NCI-H748 treated with DMSO at 0.1 percent for 48 hours (cell line): ENCODE measurements at regions not wholly inside any gene's neighbourhood (a gene's known extent, or its start where the extent isn't known, plus 50 kb on each side); places are given as distances from the start of the nearest gene placed in this dataset.
"Not testable (repeated sequence)": the region's sequence is repeated elsewhere in the genome, so short reads cannot be mapped to it uniquely, and the experiment has no call there.

Experiments used
- DNase-seq: peaks from one replicate; lab custom pipeline; 2025; lab: John Stamatoyannopoulos, UW

DNA sequence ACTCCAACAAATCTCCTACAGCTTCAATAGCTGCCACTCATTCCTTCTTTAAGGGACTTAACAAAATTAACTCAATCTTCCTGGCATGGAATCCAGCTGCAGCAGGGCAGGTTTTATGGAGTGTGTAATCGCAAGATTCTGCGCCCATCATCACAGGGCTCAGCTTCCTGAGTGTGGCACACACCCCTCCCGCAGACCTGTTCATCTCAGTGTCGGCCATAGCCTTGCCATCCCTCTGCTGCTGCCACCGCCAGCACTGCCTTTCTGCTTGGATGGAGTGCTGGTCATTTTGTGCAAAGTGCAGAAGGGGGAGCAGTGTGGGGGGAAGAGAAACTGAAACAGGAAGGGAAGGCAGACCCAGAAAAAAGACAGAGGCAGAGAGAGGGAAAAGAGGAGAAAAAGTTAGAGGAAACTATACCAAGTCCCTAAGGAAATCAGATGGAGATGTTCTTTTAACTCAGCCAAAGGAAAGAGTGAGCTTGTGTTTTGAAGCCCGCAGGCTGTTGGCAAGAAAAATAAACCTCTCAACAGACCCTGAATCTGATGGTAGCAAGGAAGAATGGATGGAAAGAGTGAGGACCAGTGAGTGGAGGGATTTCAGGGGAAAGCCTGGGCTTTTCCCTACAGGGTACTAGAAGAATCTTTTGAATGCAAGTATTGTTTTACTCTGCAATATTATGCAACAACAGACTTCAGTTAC, 324.2 kb downstream of the SEC16B start:
- DNase-seq, result no peak

GRCh38 chr1:177640687-177641086, 329.2 kb downstream of the SEC16B start:
- no peak for DNase-seq

GRCh38 chr1:177634151-177634550, 335.7 kb downstream of the SEC16B start:
- DNase-seq, result not testable (repeated sequence)

DNA sequence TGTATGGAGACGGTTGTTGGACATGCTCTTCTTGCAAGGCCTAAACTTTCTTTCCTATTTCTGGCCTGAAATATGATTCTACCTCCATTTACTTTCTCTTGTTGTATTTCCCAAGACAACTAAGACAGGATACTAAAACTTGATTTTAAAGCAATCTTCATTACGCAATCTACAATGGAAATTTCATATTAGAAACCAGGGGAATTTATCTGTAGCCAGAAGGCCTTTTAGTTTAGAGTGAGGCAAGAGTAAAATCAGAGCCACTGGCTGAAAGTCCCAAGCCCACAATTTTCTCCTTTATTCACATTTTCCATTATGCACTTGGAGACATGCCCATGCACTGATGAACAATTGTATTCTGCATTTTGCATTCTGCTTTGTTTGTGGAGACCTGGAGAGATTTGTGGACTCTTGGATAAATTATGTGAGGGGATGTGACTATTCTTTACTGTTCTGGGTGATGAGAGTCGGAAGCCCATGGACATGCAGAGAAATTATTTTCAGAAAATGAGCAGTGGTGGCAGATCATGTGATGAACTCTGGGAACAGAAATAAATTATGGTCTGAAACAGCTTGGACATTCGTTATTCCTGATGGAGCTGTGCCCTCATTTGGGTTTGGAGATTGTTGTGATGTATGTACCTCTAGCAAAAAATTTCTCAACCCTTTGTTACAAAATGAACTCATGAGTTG, 336.8 kb downstream of the SEC16B start:
- DNase-seq, result no peak

DNA sequence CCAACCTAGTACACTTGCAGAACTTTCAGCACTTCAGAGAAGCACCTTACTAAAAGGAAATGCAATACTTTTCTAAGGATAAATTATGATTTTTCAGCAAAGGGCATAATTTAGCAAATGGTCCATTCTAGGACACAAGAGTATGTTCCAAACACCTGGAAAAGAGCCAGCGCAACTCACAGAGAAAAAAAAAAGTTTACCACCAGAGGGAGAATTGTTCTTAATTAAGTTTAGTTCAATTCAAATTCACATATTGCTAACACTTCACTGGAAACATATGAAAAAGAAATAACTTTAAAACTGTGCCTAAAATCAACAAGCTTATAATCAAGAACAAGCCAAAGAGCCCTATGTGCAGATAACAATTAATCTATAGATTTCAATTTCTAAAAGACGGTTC, 338.1 kb downstream of the SEC16B start:
- DNase-seq, result no peak

- no peak for DNase-seq
Observed at GRCh38 chr1:177629526-177629925, 340.3 kb downstream of the SEC16B start.

- no peak for DNase-seq
Observed at GRCh38 chr1:177627148-177627910, 342.5 kb downstream of the SEC16B start.

GRCh38 chr1:177620636-177621190, 349.1 kb downstream of the SEC16B start:
- DNase-seq, result no peak

GRCh38 chr1:177615251-177615650, 354.6 kb downstream of the SEC16B start:
- DNase-seq, result no peak

DNA sequence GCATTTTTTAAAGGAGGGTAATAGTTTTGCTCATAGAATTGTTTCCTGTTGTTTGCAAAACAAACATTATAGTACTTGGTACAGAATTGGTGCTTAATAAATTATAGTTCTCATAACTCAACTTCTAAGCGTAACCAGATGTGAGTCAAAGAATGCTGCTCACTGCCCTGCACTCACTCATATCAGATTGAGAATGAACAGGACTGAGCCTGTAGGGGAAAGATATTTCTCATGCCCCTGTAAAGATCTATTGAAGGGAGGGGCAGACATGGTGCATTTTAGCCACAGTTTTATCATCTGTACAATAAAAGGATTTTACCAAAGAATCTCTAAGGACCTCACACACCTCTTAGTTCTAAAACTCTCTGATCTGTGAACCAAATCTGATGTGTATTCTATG, 358.5 kb downstream of the SEC16B start:
- no peak for DNase-seq

GRCh38 chr1:177609953-177610352, 359.9 kb downstream of the SEC16B start:
- no peak for DNase-seq

DNA sequence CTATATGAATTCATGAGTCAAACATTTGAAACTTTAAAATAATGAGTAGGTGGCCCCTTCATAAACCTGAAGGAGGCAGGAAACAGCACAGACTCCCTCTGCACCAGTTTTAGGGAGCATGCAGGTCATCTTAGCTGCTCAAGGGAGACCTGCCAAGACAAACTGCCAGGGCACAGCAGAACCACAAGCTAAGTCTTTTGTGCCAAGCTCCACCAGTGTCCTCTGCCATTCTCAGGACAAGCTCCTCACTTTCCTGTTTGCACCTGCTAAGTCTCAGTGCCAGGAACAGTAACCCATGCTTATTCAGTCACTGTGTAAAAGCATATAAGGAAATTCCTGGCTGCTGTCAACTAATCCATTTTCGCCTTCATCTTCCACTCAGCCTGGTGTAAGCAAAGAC, 368.9 kb downstream of the SEC16B start:
- no peak for DNase-seq

DNA sequence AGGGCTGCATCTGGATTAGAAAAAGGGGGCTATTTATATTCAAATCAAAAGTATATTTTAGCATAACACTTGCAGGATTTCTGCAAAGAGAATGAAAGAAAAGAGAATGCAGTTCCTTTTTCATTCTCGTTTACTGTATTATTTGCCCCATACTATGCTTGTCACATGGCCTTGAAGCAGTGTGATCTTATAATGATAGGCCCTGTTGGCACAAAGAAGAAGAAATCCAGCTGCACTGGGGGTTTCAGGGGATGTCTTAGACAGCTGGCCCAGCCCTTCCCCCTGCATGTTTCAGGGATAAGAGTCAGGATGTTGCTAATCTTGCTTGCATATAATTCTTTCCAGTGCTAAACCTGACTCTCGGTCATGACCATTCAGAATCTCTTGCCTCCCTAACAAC, 369.5 kb downstream of the SEC16B start:
- no peak for DNase-seq

- DNase-seq, result no peak
Observed at GRCh38 chr1:177597393-177597792, 372.5 kb downstream of the SEC16B start.

- DNase-seq, result no peak
Observed at GRCh38 chr1:177596485-177596884, 373.4 kb downstream of the SEC16B start.

DNA sequence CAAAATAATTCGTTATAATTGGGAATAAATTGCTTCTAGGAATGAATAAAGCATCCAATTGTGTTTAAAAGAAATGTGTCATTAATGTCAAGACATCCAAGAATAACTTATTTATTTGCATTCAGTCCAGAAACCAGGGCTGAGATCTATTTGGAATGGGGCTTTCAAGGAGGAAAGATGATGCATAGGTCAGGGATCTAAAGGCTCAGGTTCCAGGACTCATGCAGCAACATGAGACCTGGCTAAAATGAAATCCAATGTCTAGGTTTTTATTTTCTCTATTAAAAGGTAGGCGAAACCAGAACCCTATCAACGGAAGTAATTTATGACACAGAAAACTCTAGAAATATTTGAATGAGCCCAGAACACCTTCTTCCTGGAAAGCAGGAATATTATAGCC, 376.8 kb downstream of the SEC16B start:
- DNase-seq, result no peak

DNA sequence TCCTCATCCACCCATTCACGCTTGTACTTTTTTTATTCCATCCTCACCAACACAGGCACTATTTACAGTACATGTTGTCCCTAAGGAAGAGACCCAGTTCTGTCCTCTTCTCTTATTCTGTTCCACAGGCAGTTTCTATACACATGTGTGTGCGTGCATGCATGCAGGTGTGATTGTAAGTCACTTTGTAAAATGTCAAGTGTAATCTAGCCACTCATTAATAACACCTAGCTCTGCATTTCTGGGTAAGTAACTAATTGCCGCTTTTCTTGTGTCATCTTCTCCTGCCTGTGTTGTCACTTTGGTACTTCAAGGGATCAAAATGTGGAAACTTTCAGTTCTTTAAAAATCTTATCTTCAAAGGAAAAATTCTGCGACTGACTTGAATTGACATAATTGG, 377.2 kb downstream of the SEC16B start:
- DNase-seq, result no peak

- DNase-seq, result no peak
Observed at GRCh38 chr1:177591155-177591554, 378.7 kb downstream of the SEC16B start.

GRCh38 chr1:177589166-177589565, 380.7 kb downstream of the SEC16B start:
- DNase-seq, result peak; percentile 14

GRCh38 chr1:177586429-177586828, 383.4 kb downstream of the SEC16B start:
- no peak for DNase-seq

- peak; percentile 92 for DNase-seq
Observed at GRCh38 chr1:177585302-177586220, 384.3 kb downstream of the SEC16B start.

- no peak for DNase-seq
Observed at GRCh38 chr1:177573901-177574300, 396.0 kb downstream of the SEC16B start.
